ENCODE measurements at regions not wholly inside any gene's neighbourhood (a gene's known extent, or its start where the extent isn't known, plus 50 kb on each side); places are given as distances from the start of the nearest gene placed in this dataset.

DNA sequence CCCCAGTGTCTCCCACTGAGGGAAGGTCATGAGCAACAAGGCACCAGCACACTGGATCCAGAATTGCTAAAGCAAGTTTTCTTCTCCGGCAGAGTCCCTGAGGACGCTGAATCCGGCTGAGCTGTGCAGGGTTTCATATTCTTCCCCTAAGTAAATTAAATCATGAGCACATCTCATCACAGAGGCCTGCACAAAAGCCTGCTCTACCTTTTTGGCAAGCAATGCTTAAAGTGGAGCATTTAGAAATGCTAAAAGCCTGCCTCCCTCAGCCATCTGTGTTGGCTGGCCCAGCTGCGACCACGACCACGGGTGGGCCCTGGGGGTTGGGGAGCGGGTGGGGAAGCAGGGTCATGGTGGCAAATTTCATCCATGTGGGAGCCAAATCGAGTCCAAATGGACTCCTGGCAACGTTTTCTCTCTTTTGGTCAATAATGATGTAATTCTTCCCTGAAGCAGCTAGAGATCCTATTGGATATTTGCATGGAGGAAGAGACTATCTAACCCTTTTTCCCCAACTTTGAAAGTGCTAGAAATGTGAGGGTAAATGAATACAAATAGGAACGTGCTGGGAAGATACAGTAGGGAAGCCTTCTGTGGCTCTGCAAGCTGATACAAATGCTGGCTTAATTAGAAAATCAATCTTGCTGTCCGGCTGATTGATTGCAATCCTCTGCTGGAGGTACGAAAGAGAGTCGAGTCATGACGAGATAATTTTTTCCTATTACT, 532.8 kb upstream of the TBL1XR1 start:
- DNase-seq = no peak

GRCh38 chr3:177730814-177731213, 533.5 kb upstream of the TBL1XR1 start:
- no peak for DNase-seq

GRCh38 chr3:177731644-177732268, 534.5 kb upstream of the TBL1XR1 start:
- DNase-seq = no peak

GRCh38 chr3:177733233-177733632, 536.0 kb upstream of the TBL1XR1 start:
- DNase-seq = no peak

- DNase-seq = no peak
Measured at GRCh38 chr3:177733936-177734335, 536.7 kb upstream of the TBL1XR1 start.

DNA sequence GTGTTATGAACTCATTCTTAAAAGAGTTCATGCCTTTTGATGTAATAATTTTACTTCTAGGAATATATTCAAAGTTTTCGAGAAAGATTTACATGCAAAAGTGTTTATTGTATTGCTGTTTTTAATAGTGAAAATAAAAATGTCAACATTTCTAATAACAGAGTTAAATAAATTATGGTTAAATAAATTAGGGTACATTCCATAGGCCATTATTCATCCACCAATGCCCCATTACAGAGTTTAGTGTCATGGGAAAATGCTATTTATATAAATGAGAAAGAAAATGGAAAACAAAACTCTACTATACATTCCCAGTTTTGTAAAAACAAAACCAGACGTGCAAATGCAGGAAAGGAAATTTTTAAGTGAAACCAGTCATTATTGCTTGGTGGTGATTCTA, 538.1 kb upstream of the TBL1XR1 start:
- DNase-seq = no peak

- no peak for DNase-seq
Measured at GRCh38 chr3:177739461-177739860, 542.2 kb upstream of the TBL1XR1 start.

- no peak for DNase-seq
Measured at GRCh38 chr3:177740254-177740653, 543.0 kb upstream of the TBL1XR1 start.

DNA sequence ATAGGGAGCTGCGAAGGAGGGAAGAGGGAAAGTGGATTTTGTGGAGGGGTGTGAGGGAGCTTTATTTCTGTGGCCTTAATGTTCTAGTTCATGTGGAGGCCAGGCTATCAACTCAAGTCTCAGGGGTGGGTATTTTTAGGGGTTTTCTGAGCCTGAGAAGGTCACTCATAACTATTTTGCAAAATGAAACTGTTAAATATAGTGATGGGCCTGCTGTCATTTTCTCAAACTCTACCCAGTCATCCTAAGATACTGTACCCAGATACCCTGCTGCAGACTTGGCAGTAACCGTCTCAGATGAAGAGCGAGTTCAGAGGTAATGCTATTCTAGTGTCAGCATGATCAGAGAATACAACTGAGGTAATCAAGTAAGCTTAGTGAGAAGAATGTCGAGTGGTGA, 545.0 kb upstream of the TBL1XR1 start:
- DNase-seq = no peak

- no peak for DNase-seq
Measured at GRCh38 chr3:177743173-177743890, 546.0 kb upstream of the TBL1XR1 start.

DNA sequence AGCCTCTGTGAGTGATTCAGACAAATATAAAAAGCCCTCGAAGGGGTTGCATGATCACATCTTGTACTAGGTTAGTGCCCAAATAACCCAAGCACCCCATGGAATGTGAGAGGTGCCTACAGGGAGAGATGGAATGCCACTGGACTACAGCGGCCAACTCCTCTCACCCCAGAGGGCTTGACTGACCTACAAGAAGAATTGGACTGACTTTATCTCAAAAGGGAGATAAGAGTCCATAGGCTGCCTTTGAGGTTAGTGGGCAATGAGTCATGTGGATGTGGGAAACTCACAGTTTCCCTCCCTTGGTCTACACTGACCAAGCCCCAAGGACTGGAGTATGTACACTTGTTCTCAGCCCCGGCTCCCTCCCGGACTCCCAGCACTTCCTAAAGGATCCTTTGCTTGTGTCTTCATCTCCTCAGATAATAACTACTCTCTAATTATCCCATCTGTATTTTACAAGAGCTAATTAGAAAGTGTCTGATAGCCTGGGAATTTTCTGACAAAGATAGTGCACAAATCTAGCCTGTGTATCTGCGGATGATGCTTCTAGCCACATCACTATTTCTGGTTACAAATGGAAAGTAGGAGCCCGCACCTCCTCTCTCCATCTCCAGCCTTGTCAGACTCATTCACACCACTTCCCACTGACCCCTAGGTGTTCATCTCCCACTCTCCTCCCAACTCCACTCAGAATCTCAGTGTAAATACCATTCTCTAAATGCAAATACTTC, 547.8 kb upstream of the TBL1XR1 start:
- no peak for DNase-seq

- DNase-seq = no peak
Measured at GRCh38 chr3:177745607-177746005, 548.3 kb upstream of the TBL1XR1 start.

DNA sequence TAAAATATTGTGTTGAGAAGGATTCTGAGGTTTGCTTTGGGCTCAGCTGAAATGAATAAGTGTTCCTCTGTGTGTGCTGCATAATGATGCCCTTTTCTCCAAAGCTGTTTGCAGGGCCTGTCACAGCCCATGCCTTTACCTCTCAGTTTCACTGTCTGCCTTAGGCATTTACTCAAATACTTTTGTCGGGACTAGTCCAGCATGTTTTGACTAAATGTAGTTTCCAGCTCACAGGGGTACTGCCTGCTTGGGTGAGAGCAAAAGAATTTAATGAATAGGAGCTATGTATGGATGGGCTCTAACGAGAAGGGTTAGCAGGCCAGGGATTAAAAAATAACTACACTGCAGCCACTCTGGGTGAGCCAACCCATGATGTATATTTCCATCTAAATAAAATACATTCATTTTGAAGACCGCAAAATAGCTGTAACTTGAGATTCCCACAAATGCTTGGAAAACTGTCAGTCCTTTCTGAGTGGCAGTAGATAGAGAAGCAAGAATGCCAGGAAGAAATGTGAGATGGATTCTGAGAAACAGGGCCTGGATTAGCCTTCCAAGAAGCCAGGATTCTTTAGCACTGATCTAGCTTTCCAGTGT, 549.2 kb upstream of the TBL1XR1 start:
- DNase-seq = no peak

DNA sequence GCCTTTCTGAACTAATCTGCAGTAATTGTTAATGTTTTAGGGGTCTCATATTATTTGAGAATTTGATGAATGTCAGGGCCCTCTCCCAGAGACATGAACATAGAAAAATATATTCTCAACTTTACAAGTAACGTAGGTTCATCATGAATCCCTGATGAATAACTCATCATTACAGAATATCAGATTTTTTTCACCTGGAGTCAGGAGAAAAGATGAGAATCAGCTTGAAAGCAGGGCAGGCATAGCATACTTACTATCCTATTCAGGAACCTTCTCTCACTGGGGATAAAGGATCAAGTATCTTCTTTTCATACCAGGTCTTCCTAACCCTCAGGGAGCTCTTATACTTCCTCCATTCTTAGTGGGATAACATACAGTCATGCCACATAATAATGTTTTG, 552.6 kb upstream of the TBL1XR1 start:
- DNase-seq = no peak

GRCh38 chr3:177750436-177750835, 553.2 kb upstream of the TBL1XR1 start:
- DNase-seq = no peak

GRCh38 chr3:177751770-177752169, 554.5 kb upstream of the TBL1XR1 start:
- no peak for DNase-seq

GRCh38 chr3:177752831-177753230, 555.5 kb upstream of the TBL1XR1 start:
- no peak for DNase-seq

DNA sequence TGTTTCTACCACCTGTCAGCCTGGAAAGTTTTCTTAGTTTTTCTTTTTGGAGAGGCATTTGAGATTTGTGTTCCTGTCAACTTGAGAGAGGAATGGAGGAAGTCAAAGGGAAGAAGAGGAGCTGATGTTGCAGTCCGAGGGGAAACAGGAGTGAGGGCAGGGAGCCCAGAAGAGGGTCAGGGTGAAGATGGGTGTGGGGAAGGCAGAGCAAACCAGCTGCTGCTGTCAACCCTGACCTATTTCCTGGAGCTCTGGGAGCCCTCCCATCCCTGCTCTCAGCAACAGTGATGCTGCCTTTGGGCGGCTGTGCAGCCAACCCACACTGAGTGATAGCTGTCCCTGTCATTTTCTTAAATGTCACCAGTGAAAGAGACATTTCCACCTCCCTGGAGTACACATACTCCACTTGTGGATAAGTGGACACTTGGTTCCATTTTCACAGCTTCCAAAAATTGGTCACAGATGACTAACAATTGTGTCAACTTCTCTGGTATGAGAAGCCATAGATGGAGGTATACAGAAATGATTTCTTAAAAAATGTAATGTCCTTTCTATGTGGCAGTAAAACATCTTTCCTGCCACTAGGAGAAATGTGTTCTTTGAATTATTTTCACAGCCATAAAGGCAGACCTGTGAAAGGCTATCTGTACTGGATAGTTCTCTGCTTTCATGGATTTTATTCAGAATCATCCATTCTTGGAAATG, 556.3 kb upstream of the TBL1XR1 start:
- no peak for DNase-seq

DNA sequence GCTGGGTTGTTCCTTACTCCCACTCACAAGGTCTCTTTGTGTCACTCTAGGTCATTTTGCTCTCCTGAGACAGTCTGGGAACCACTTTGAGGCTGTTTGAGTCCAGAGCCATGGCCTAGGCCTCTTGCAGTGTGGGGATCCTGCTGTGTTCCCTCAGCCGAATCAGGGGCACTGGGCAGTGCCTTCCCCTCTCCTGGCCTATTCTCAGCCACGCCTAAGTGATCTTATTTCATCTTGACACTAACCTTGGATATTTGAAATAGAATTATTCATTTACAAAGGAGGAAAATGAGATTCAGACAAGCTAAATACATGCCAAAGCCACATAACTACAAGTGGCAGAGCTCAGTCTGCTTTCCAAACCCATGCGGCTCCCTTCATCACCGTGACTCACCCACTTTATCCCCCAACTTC, 557.2 kb upstream of the TBL1XR1 start:
- no peak for DNase-seq

- DNase-seq = no peak
Measured at GRCh38 chr3:177758126-177758525, 560.8 kb upstream of the TBL1XR1 start.

DNA sequence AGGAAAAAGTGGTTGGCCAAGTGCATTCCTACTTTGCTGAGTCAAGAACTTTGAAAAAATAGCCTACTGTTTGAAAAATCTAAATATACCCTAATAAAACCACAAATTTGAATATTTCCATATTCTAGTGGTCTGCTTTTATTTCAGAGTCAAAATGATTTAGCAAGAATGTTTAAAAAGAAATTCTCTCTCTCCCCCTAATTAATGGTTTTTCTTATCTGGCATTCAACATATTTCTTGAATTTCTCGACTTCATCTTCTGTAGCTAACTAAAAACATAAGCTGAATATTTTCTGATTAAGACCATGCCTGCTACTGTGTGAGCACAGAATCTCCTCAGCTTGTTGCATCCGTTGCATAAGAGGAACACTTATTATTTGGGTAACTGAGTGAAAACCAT, 563.5 kb upstream of the TBL1XR1 start:
- no peak for DNase-seq

- DNase-seq = no peak
Measured at GRCh38 chr3:177764377-177764912, 567.2 kb upstream of the TBL1XR1 start.
